NOMO-1 treated with dmso at 0.1 percent for 144 hours (cell line): ENCODE measurements at regions not wholly inside any gene's neighbourhood (a gene's known extent, or its start where the extent isn't known, plus 50 kb on each side); places are given as distances from the start of the nearest gene placed in this dataset.
"Not testable (repeated sequence)": the region's sequence is repeated elsewhere in the genome, so short reads cannot be mapped to it uniquely, and the experiment has no call there.

Experiments
- DNase-seq: peaks from one replicate; lab custom pipeline; 2025; ENCODE audit not compliant: unreplicated experiment; lab: John Stamatoyannopoulos, UW

DNA sequence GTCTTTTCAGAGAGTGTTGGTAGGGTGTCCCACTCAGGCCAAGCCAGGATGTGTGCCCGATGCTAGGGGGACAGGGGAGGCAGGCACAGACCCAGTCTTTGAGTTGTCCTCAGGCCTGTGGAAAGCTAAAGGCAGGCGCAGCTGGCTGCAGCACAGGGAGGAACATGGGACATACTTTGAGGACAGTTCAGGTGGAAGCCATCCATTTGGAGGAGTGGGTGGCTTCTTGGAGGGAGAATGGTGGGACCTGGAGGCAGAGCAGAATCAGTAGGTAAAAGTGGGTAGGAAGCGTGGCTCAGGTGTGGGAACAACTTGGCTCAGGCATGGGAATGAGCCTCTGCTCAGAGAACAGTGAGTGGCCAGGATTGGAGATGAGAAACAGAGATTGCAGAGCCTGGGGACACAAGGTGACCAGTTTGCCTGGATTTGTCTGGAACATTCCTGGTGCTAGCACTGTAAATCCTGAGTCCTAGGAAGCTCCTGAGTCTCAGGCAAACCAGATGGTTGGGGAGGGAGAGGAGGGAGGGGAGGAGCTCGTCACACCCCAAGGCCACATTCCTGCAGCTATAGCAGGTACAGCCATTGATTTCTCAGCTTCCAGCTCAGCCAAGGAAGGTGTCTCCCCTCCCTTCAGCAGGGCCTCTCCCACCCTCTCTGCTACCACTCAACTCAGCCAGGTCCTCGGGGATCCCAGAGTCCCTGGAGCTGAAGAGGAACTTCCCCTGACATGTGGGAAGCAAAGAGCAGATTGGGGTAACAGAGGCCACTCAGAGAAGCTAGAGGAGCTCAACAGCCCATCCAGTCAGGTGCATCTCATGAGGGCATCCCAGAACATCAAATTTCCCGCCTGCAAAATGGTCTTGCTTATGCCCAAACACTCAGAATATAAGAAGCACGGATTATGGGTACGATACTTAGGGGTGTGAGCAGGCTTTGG, 65.2 kb upstream of the TINAGL1 start:
- no peak for DNase-seq

GRCh38 chr1:31511848-31512615, 64.3 kb upstream of the TINAGL1 start:
- DNase-seq, result no peak

DNA sequence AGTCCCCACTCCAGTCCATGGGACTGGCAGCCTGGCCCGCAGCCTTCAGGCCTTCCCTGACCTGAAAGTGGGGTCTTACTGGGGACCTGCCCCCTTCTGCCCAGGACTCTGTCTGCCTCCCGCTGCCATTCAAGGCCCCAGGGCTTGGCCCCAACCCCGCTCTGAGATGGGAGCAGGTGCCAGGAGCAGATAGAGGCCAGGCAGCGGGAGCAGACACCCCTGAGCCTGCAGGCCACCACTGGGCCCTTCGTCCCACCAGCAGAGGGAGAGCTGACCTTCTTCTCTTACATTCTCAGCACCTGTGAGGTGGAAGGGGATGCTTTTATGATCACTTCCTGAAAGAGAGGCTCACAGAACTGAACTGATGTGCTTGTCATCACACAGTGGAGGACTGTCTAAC, 62.2 kb upstream of the TINAGL1 start:
- no peak for DNase-seq

- no peak for DNase-seq
Observed at GRCh38 chr1:31515056-31515775, 61.1 kb upstream of the TINAGL1 start.

- DNase-seq, result no peak
Observed at GRCh38 chr1:31515936-31516335, 60.4 kb upstream of the TINAGL1 start.

DNA sequence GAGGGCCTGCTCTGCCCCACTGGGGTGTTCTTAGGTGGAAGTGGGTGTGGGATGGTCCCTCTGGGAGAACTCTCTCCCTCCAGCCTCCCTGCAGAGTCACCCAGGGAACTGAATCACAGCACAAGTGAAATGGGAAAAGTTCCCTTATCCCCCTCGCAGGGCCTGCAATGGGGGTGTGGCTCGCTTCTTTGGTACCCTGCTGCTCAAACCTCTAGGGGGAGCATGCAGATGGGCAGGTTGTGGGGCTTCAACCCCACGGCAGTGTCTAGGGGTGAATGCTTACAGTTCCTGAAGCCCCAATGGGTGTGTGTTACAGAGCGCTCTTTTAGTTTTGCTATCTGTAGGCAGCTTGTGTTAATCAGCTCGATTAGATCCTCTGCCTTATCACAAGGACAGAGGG, 59.0 kb upstream of the TINAGL1 start:
- no peak for DNase-seq

DNA sequence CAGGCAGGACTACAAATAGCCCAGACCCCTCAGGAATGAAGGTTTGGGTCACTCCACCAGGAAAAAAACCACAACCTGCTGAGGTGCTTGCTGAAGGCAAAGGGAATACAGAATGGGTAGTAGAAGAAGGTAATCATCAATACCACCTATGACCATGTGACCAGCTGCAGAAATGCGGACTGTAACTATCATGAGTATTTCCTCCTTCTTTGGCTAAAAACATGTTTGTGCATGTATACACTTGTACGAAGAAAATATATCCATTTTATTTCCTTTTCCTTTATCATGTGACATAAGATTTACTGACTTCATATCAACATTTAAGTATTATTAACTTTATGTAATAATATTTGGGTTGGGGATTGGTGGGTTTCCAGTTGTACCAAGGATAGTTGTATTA, 58.3 kb upstream of the TINAGL1 start:
- DNase-seq, result not testable (repeated sequence)

DNA sequence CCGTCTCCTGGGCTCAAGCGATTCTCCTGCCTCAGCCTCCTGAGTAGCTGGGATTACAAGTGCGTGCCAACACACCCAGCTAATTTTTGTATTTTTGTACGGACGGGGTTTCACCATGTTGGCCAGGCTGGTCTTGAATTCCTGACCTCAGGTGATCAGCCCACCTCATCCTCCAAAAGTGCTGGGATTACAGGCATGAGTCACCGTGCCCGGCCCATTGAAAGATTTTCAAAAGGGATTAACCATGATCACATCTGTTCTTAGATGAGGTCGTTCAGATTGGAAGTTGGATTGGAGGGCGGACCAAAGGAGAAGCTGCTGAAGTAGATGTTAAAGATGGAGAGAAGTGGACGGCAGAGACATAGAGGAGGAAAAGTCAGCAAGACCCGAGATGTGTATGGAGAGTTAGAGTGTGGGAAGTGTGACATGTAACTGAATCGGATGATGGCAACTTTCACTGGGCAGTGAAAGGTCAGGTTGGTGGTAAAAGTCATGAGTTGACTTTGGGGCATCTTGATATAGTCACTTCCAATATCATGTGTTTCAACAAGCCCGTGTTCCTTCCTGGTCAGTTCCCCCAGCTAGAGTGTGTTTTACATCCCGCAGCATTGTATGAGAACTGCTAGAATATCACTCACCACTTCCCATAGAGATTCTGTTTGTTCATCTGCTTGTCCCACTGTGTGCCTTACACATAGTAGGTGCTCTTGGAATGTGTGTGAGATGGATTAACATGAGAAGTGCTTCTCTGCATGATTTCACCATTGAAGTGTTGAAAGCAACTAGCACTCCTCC, 54.4 kb upstream of the TINAGL1 start:
- no peak for DNase-seq

DNA sequence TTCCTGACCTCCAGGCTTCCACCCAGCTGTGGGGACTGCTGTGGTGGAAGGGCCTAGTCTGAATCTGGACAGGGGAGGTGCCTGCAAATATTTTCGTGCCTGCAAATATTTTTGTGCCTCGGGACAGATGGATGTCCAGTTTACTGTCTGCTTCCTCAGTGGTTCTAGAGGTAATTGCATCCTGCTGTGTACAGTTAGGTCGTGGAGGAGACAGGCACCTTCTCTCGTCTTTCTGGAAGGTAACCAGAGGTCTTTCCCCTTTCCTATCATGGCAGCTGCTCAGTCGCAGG, 53.8 kb upstream of the TINAGL1 start:
- DNase-seq, result no peak

- DNase-seq, result no peak
Observed at GRCh38 chr1:31523012-31523411, 53.3 kb upstream of the TINAGL1 start.

DNA sequence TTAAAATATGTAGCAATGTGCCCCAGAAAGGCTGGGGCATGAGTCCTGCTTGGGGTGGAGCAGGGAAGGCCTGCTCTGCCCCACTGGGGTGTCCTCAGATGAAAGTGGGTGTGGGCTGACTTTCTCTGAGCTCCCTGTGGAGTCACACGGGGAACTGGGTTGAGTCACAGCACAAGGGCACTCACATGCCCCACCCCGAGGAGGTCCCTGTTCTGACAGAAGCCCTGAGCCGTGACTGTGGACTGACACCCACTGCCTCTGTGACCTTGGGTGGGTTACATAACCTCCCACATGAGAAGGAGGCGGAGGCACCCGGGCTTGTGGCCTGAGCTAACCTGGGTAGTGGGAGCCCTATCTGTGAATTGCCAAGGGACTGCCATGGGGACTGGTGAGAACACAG, 52.5 kb upstream of the TINAGL1 start:
- DNase-seq, result peak; percentile 86

GRCh38 chr1:31524186-31524901, 52.0 kb upstream of the TINAGL1 start:
- DNase-seq, result peak; percentile 68
